ENCODE measurements at regions not wholly inside any gene's neighbourhood (a gene's known extent, or its start where the extent isn't known, plus 50 kb on each side); places are given as distances from the start of the nearest gene placed in this dataset.

DNA sequence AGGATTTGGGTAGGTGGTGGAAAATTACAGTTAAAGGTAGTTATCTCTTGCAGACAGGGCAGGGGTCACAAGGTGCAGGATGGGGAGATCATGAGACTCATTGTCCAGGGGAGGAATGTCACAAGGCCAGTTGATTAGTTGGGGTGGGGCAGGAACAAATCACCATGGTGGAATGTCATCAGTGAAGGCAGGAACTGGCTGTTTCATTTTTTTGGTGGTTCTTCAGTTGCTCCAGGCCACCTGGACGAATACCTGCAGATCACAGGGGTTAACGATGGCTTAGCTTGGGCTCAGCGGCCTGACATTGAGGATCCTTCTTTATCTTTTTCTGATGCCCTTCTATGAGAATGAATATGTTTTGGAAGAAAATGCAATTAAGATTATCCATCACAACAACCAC lies 87.1 kb downstream of the KPNA2 start:
- Histone ChIP-seq H3K27ac (no peak overlapping the region), H3K4me1 (replicated peaks in 1 of 2) (no peaks in the 10 kb centered on the region), H3K4me3 (no peak overlapping the region)
- ATAC-seq (replicated peaks in 6 of 8), result no peak
- in situ Hi-C loops (cut with MboI; ENCODE audit: low pct_unique_long_range_greater_than_20kb in 2 of 9, low sequenced_read_pairs in 9 of 9, unreplicated experiment in 9 of 9), result no loop called here
- WGBS, 10 experiments, result 78 to 100% (median 95%) methylated on average over 1 to 3 of the region's 3 CpGs; no CpG with 5 or more reads in 5 of the 10 experiments

DNA sequence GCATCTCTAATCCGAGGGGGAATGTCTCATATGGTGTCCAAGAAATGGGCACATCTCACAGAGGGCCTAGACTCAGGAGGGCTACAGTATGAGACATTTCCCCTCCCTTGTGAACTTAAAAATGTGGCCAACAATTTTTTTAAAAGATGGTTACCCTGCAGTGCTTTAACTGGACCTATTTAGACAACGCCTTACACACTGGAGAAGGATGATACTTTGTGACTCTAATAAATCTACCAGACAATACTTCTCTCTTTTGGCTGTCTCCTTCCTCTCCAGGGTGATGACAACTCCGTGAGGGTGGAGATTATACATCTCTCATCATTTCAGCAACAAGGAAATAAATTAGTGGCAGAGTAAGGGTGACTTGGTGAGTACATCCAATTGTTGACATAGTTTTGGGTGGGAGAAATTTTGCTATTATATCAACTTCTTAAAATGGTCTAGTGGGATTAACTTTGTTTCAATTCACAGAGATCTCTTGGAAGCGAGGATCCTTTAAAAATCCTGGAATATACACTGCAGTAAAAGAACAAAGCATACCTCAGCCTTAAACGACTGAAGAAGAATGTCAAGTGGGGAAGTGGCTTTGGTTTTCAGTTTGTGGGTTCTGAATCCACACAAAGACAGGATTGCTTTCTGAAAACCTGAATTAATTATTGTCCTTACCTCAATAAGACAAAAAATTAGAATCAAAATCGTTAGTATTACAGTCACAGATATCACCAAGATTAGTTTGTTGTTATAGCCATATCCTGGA lies 89.8 kb downstream of the KPNA2 start:
- no peak overlapping the region for H3K27ac ChIP-seq
- ATAC-seq (replicated peaks in 6 of 8), result peak in 1 of 8 experiments; percentile 53
- H3K4me1 ChIP-seq (replicated peaks in 1 of 2), result no peaks in the 10 kb centered on the region
- 10 to 100% (median 59%) methylated on average over 1 to 5 of the region's 6 CpGs for WGBS, 10 experiments
- H3K4me3 ChIP-seq, result no peak overlapping the region
- in situ Hi-C loops (cut with MboI; ENCODE audit: low pct_unique_long_range_greater_than_20kb in 2 of 9, low sequenced_read_pairs in 9 of 9, unreplicated experiment in 9 of 9), result no loop called here

DNA sequence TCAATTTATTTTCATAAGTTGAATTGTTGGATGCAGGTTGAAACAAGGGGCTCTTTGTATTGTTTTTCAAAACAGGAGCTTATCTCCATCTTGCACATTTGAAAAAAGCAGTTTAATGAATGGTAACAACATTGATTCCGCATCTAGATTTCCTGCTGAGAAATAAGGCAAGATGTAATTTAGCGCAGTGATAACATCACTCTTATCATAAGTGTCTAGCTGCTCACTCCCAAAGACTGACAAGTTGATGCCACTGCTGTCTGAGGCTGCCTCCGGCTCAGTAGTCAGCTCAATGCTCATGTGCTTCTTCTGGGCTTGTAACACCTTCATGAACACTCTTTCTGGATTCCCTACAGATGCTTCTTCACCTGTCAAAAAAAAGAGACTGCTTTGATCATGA lies 92.4 kb downstream of the KPNA2 start:
- Histone ChIP-seq H3K27ac (no peak overlapping the region), H3K4me3 (no peak overlapping the region), H3K4me1 (replicated peaks in 1 of 2) (no peaks in the 10 kb centered on the region)
- in situ Hi-C loops (cut with MboI; ENCODE audit: low pct_unique_long_range_greater_than_20kb in 2 of 9, low sequenced_read_pairs in 9 of 9, unreplicated experiment in 9 of 9), result no loop called here
- 83 to 100% (median 100%) methylated on average over 1 to 3 of the region's 3 CpGs; no CpG with 5 or more reads in 2 of the 10 experiments for WGBS, 10 experiments
- no peak for ATAC-seq (replicated peaks in 6 of 8)

DNA sequence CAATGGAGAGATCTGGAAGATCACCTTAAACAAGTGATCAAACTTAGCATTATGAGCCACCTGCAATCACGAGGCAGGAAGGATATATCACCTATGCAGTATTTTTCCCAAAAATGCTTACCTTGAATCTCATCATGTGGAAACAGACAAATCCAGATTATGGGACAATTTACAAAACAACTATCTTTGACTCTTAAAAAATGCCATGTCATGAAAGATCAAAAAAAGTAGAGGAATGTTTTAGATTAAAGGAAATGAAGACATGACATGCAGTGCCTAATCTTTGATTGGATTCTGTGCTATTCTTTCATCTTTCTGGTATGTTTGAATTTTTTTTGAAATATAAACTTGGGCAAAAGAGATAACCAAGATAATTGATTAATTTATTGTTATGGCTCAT lies 95.9 kb downstream of the KPNA2 start:
- no peak for ATAC-seq (replicated peaks in 6 of 8)
- in situ Hi-C loops (cut with MboI; ENCODE audit: low pct_unique_long_range_greater_than_20kb in 2 of 9, low sequenced_read_pairs in 9 of 9, unreplicated experiment in 9 of 9), result no loop called here
- WGBS, 10 experiments, result 100% methylated on average over 1 of the region's 1 CpG; no CpG with 5 or more reads in 5 of the 10 experiments
- Histone ChIP-seq H3K4me1 (replicated peaks in 1 of 2) (no peaks in the 10 kb centered on the region), H3K4me3 (no peak overlapping the region), H3K27ac (no peak overlapping the region)

DNA sequence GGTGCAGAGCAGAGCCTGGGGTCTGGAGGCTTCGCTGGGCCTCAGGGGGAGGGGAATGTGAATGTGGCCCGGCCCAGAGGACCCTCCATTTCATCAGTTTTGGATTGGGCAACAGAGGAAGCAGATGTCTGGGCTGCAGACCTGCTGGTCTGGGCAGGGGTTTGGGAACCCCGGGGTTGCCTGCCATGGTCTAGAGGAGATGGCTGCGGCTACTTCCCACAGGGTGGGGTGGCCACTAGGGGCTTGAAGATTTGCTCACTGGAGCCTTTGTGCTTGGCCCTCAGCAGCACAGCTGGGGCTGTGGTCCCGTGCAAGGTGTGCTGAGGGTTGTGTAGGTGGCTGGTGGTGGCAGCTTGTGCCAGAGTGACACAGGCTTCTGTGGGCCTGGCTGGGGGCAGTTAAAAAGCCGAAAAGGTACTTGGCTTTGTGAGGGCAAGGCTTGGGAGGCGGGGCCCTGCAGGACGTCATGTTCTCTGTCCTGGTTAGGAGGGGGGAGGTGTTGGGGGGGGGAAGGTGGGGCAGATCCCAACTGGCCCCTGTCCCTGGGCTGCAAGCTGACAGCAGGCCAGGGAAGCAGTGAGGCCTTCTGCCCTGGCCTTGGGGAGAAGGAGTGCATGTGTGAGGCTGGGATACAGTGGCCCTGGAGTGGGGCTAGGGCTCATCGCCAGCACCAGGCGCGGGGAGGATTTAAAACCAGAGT lies 98.0 kb downstream of the KPNA2 start:
- 60 to 100% methylated on average over 1 of the region's 11 CpGs; no CpG with 5 or more reads in 8 of the 10 experiments for WGBS, 10 experiments
- no peak for ATAC-seq (replicated peaks in 6 of 8)
- in situ Hi-C loops (cut with MboI; ENCODE audit: low pct_unique_long_range_greater_than_20kb in 2 of 9, low sequenced_read_pairs in 9 of 9, unreplicated experiment in 9 of 9), result no loop called here
- Histone ChIP-seq H3K27ac (no peak overlapping the region), H3K4me3 (no peak overlapping the region), H3K4me1 (replicated peaks in 1 of 2) (no peaks in the 10 kb centered on the region)

DNA sequence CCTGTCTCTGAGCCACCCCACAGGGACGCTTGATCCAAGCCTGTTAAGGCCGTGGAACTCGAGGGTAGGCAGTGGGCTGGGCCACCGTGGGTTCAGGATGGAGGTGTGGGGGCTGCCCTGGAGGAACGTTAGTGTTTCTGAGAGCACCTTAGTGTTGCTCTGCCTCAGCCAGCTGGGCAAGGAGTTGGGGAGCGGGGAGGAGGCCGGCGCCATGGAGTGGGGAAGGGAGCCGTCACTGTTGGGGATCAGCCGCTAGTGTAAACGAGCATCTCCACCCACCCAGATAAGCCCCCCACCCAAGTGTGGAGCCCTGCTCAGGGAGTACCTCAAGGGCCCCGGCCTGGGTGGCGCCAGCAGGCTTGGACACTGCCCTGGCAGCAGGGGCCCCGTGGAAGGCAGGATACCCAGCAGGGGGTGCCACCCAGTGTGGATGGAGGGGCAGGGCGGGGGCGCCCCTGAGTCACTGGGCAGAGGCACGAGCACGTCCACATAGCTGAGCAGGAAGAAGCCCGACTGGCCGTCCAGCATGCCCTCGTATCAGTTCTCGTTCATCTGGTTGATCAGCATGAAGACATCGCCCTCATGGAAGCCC lies 98.6 kb downstream of the KPNA2 start:
- ATAC-seq (replicated peaks in 6 of 8), result peak in 2 of 8 experiments; percentile 9 to 20
- Histone ChIP-seq H3K27ac (no peak overlapping the region), H3K4me3 (no peak overlapping the region), H3K4me1 (replicated peaks in 1 of 2) (no peaks in the 10 kb centered on the region)
- WGBS, 10 experiments, result 89 to 100% (median 90%) methylated on average over 1 to 11 of the region's 23 CpGs; no CpG with 5 or more reads in 7 of the 10 experiments
- in situ Hi-C loops (cut with MboI; ENCODE audit: low pct_unique_long_range_greater_than_20kb in 2 of 9, low sequenced_read_pairs in 9 of 9, unreplicated experiment in 9 of 9), result no loop called here

DNA sequence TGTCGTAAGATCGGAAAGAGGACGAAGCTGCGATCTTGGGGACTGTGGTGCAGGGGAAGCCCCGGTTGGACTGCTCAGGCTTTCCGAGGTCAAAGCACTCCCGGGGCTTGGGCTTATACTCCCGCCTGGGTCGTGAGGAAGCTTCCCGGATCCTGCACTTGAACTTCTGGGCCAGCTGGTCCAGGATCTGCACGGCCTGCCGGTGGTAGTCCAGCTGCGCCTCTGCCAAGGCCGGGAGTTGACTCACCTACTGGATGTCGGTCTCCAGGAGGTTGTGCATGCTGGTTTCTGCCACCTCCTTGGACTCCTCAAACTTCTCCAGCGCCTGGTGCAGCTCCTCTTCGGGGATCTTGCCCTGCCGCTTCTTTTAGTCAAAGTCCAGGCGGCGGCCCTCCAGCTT lies 99.2 kb downstream of the KPNA2 start:
- in situ Hi-C loops (cut with MboI; ENCODE audit: low pct_unique_long_range_greater_than_20kb in 2 of 9, low sequenced_read_pairs in 9 of 9, unreplicated experiment in 9 of 9), result no loop called here
- WGBS, 10 experiments, result 100% methylated on average over 2 of the region's 20 CpGs; no CpG with 5 or more reads in 8 of the 10 experiments
- ATAC-seq (replicated peaks in 6 of 8), result no peak

DNA sequence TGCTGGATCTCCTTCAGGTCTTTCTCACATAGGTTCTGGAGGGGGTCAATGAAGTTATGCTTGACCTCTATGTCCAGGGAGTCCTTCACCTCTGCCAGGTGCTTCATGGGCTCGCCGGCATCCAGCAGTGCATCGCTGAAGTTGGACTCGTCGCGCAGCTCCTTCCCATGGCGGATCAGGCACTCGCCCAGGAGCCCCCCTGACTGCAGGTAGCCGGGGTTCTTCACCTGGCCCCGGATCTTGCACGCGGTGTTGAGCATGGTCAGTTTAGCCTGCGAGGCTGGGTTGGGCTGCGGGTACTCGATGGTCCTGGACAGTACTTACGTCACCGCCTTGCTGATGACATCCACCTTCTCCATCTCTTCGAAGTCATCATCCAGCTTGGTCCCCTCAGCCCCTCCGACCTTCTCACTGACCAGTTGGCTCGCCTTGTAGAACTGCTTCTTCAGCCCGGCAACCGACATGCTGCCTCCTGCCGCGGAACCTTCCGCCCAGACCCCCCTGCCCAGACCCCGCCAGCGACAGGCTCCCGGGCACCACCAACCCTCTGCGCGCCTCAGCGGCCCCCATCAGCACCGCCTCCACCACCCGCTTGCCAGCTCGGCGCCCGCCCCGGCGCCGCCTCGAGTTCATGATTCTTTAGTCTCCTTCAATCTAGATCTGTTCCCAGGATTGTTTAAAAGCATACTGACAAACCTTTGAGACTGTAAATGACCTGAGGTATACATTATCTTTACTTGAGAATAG lies 99.8 kb downstream of the KPNA2 start:
- no peak for ATAC-seq (replicated peaks in 6 of 8)
- in situ Hi-C loops (cut with MboI; ENCODE audit: low pct_unique_long_range_greater_than_20kb in 2 of 9, low sequenced_read_pairs in 9 of 9, unreplicated experiment in 9 of 9), result no loop called here

More for the DNA sequence above, 99.2 kb downstream of the KPNA2 start:
- H3K4me1 ChIP-seq (replicated peaks in 1 of 2), result no peaks in the 10 kb centered on the region
- H3K27ac ChIP-seq, result no peak overlapping the region
- H3K4me3 ChIP-seq, result no peak overlapping the region

DNA sequence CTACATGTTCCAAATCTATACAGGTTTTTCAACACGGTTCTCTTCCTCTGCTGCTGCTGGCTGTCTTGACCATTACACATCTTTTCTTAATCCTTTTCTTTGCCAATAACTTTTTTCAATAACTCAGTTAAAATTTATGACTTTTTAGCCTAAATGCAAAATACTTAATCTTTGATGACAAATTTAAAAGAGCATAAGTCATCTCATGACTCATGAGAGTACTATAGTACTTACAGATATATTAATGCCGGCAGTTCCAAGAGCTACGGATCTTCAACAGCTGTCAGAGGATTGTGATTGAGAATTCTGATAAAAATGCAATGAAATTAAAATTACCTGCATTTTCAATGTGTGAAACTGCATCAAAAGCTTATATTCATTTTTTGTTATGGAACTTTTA lies 105.5 kb downstream of the KPNA2 start:
- no peaks in the 10 kb centered on the region for H3K4me1 ChIP-seq (replicated peaks in 1 of 2)
- no peak overlapping the region for H3K4me3 ChIP-seq
- H3K27ac ChIP-seq, result no peak overlapping the region
- WGBS, 10 experiments, result 6 to 100% (median 88%) methylated on average over 2 to 3 of the region's 3 CpGs
- in situ Hi-C loops (cut with MboI; ENCODE audit: low pct_unique_long_range_greater_than_20kb in 2 of 9, low sequenced_read_pairs in 9 of 9, unreplicated experiment in 9 of 9), result no loop called here
- peak in 2 of 8 experiments; percentile 31 for ATAC-seq (replicated peaks in 6 of 8)

More for the DNA sequence above, 99.8 kb downstream of the KPNA2 start:
- 88 to 100% (median 99%) methylated on average over 3 to 17 of the region's 40 CpGs; no CpG with 5 or more reads in 6 of the 10 experiments for WGBS, 10 experiments
- Histone ChIP-seq H3K4me3 (no peak overlapping the region), H3K27ac (no peak overlapping the region), H3K4me1 (replicated peaks in 1 of 2) (no peaks in the 10 kb centered on the region)

DNA sequence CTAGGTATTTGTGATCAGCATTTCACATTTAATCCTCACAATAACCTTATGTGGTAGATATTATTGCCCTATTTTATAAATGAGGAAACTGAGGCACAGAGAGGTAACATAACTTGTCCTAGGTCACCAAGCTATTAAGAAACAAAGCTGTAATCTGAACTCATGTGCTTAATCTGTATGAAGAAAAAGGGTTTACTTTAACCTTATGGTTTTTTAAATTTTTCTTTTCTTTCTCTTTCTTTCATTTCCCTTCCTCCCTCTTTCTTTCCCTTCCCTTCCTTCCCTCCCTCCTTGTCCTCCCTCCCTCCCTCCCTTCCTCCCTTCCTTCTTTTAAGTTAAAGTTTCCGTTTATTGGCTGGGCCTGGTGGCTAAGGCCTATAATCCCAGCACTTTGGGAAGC lies 105.2 kb upstream of the AMZ2 start:
- H3K4me1 ChIP-seq (replicated peaks in 1 of 2), result no peaks in the 10 kb centered on the region
- WGBS, 10 experiments, result no CpG with 5 or more reads among the region's 1 CpG
- in situ Hi-C loops (cut with MboI; ENCODE audit: low pct_unique_long_range_greater_than_20kb in 2 of 9, low sequenced_read_pairs in 9 of 9, unreplicated experiment in 9 of 9), result no loop called here
- H3K27ac ChIP-seq, result no peak overlapping the region
- no peak for ATAC-seq (replicated peaks in 6 of 8)
- H3K4me3 ChIP-seq, result no peak overlapping the region

DNA sequence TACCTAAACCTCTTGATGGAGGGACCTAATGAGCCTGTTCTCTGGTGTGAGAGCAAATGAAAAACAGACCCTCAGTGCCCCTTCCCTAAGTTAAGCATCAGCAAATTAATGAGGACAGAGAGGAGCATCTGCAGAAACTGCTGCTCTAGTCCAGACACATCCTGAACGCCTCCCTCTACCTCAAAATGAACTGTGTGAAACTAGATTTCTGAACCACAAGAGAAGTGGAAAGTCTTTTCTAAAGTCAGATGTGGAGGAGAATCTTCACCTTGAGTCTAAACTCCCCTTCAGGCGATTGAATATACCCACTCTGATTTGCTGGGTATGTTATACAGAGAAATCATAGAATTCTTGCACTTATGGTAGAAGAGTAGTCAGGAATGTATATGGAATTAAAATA lies 104.4 kb upstream of the AMZ2 start:
- H3K27ac ChIP-seq, result no peak overlapping the region
- no peak overlapping the region for H3K4me3 ChIP-seq
- WGBS, 10 experiments, result 57 to 100% (median 83%) methylated on average over 1 to 2 of the region's 2 CpGs; no CpG with 5 or more reads in 3 of the 10 experiments
- in situ Hi-C loops (cut with MboI; ENCODE audit: low pct_unique_long_range_greater_than_20kb in 2 of 9, low sequenced_read_pairs in 9 of 9, unreplicated experiment in 9 of 9), result no loop called here
- ATAC-seq (replicated peaks in 6 of 8), result no peak
- H3K4me1 ChIP-seq (replicated peaks in 1 of 2), result no peaks in the 10 kb centered on the region

DNA sequence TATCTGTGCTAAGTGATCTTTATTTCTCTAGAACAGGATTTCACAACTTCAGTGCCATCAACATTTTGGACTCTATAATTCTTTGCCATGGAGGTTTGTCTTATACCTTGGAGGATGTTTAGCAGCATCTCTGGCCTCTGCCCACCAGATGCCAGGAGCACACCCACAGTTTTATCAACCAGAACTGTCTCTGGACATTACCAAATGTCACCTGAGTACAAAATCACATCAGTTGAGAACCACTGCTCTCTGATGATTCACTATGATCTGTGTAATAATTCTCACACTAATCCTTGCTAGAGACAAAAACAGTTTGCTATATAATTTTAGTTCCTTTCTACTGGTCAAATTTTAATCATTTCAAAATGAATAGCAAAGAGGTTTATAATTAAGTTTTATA lies 102.8 kb upstream of the AMZ2 start:
- in situ Hi-C loops (cut with MboI; ENCODE audit: low pct_unique_long_range_greater_than_20kb in 2 of 9, low sequenced_read_pairs in 9 of 9, unreplicated experiment in 9 of 9), result no loop called here
- Histone ChIP-seq H3K4me1 (replicated peaks in 1 of 2) (no peaks in the 10 kb centered on the region), H3K4me3 (no peak overlapping the region), H3K27ac (no peak overlapping the region)
- no peak for ATAC-seq (replicated peaks in 6 of 8)

DNA sequence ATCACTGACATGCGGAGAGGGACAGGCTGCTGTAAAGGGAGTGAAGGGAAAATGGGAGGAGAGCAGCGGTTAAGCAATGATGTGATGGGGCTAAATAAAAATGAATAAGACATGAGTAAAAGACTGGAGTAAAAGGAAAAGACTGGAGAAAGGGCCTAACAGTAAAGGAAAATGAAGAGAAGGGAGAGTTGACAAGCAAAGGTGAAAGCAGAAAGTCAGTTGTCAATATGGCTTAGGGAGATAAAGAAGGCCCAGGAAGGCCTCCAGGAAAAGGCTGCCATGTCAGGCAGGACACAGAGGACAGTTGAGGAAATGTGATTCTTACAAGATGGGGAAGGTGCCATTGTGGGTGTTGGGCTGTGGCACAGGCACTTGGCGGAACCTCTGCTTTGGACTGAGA lies 98.9 kb upstream of the AMZ2 start:
- H3K4me3 ChIP-seq, result no peak overlapping the region
- H3K4me1 ChIP-seq (replicated peaks in 1 of 2), result no peaks in the 10 kb centered on the region
- 87 to 100% (median 94%) methylated on average over 1 to 3 of the region's 3 CpGs; no CpG with 5 or more reads in 1 of the 10 experiments for WGBS, 10 experiments
- ATAC-seq (replicated peaks in 6 of 8), result no peak
- no peak overlapping the region for H3K27ac ChIP-seq
- in situ Hi-C loops (cut with MboI; ENCODE audit: low pct_unique_long_range_greater_than_20kb in 2 of 9, low sequenced_read_pairs in 9 of 9, unreplicated experiment in 9 of 9), result no loop called here
